ENCODE measurements at regions not wholly inside any gene's neighbourhood (a gene's known extent, or its start where the extent isn't known, plus 50 kb on each side); places are given as distances from the start of the nearest gene placed in this dataset.

- no peak for DNase-seq (ENCODE audit: low read depth in 6 of 9, low spot score in 9 of 9)
- H3K36me3 ChIP-seq (ENCODE audit: control insufficient read depth in 2 of 2, insufficient read depth in 2 of 2, low read length in 1 of 2), result no peaks in the 10 kb centered on the region
- H3K27me3 ChIP-seq (ENCODE audit: control insufficient read depth in 2 of 2, insufficient read depth in 1 of 2, low read length in 1 of 2), result no peaks in the 10 kb centered on the region
- H3K9me3 ChIP-seq (ENCODE audit: control insufficient read depth in 2 of 2, insufficient read depth in 1 of 2, low read length in 1 of 2), result peaks cover 0 to 1% of the 10 kb centered on the region in 2 donors
- no peak overlapping the region for H3K27ac ChIP-seq (ENCODE audit: low read depth in 1 of 2, low read length in 1 of 2)
- H3K4me1 ChIP-seq (ENCODE audit: control insufficient read depth in 2 of 2, insufficient read depth in 2 of 2, low read length in 2 of 2), result no peaks in the 10 kb centered on the region
- no peak overlapping the region for H3K4me3 ChIP-seq (ENCODE audit: low read length in 2 of 2)
Measured at GRCh38 chr6:140134224-140134623, 759.8 kb upstream of the CITED2 start.

GRCh38 chr6:140130074-140130473 is 755.6 kb upstream of the CITED2 start:
- no peak for DNase-seq (ENCODE audit: low read depth in 6 of 9, low spot score in 9 of 9)

GRCh38 chr6:140124498-140124897 is 750.0 kb upstream of the CITED2 start:
- H3K9me3 ChIP-seq (ENCODE audit: control insufficient read depth in 2 of 2, insufficient read depth in 1 of 2, low read length in 1 of 2), result peaks cover 0 to 7% of the 10 kb centered on the region in 2 donors
- no peaks in the 10 kb centered on the region for H3K27me3 ChIP-seq (ENCODE audit: control insufficient read depth in 2 of 2, insufficient read depth in 1 of 2, low read length in 1 of 2)
- WGBS, result 96% methylated on average over 2 of the region's 2 CpGs
- H3K4me1 ChIP-seq (ENCODE audit: control insufficient read depth in 2 of 2, insufficient read depth in 2 of 2, low read length in 2 of 2), result no peaks in the 10 kb centered on the region
- H3K27ac ChIP-seq (ENCODE audit: low read depth in 1 of 2, low read length in 1 of 2), result no peak overlapping the region
- H3K36me3 ChIP-seq (ENCODE audit: control insufficient read depth in 2 of 2, insufficient read depth in 2 of 2, low read length in 1 of 2), result no peaks in the 10 kb centered on the region
- H3K4me3 ChIP-seq (ENCODE audit: low read length in 2 of 2), result no peak overlapping the region
- no peak for DNase-seq (ENCODE audit: low read depth in 6 of 9, low spot score in 9 of 9)

More at GRCh38 chr6:140130074-140130473, 755.6 kb upstream of the CITED2 start:
- no peaks in the 10 kb centered on the region for H3K27me3 ChIP-seq (ENCODE audit: control insufficient read depth in 2 of 2, insufficient read depth in 1 of 2, low read length in 1 of 2)
- H3K4me1 ChIP-seq (ENCODE audit: control insufficient read depth in 2 of 2, insufficient read depth in 2 of 2, low read length in 2 of 2), result no peaks in the 10 kb centered on the region
- no peak overlapping the region for H3K27ac ChIP-seq (ENCODE audit: low read depth in 1 of 2, low read length in 1 of 2)
- H3K36me3 ChIP-seq (ENCODE audit: control insufficient read depth in 2 of 2, insufficient read depth in 2 of 2, low read length in 1 of 2), result no peaks in the 10 kb centered on the region
- H3K9me3 ChIP-seq (ENCODE audit: control insufficient read depth in 2 of 2, insufficient read depth in 1 of 2, low read length in 1 of 2), result peaks cover 1 to 7% of the 10 kb centered on the region in 2 donors
- no peak overlapping the region for H3K4me3 ChIP-seq (ENCODE audit: low read length in 2 of 2)

- no peak for DNase-seq (ENCODE audit: low read depth in 6 of 9, low spot score in 9 of 9)
- Histone ChIP-seq H3K4me3 (ENCODE audit: low read length in 2 of 2) (no peak overlapping the region), H3K27ac (ENCODE audit: low read depth in 1 of 2, low read length in 1 of 2) (no peak overlapping the region), H3K4me1 (ENCODE audit: control insufficient read depth in 2 of 2, insufficient read depth in 2 of 2, low read length in 2 of 2) (no peaks in the 10 kb centered on the region), H3K27me3 (ENCODE audit: control insufficient read depth in 2 of 2, insufficient read depth in 1 of 2, low read length in 1 of 2) (no peaks in the 10 kb centered on the region), H3K36me3 (ENCODE audit: control insufficient read depth in 2 of 2, insufficient read depth in 2 of 2, low read length in 1 of 2) (no peaks in the 10 kb centered on the region), H3K9me3 (ENCODE audit: control insufficient read depth in 2 of 2, insufficient read depth in 1 of 2, low read length in 1 of 2) (no peaks in the 10 kb centered on the region)
- 95% methylated on average over 1 of the region's 1 CpG for WGBS
Measured at GRCh38 chr6:140108167-140108566, 733.7 kb upstream of the CITED2 start.

GRCh38 chr6:140107216-140107615 is 732.8 kb upstream of the CITED2 start:
- Histone ChIP-seq H3K9me3 (ENCODE audit: control insufficient read depth in 2 of 2, insufficient read depth in 1 of 2, low read length in 1 of 2) (no peaks in the 10 kb centered on the region), H3K36me3 (ENCODE audit: control insufficient read depth in 2 of 2, insufficient read depth in 2 of 2, low read length in 1 of 2) (no peaks in the 10 kb centered on the region), H3K4me1 (ENCODE audit: control insufficient read depth in 2 of 2, insufficient read depth in 2 of 2, low read length in 2 of 2) (no peaks in the 10 kb centered on the region), H3K27me3 (ENCODE audit: control insufficient read depth in 2 of 2, insufficient read depth in 1 of 2, low read length in 1 of 2) (no peaks in the 10 kb centered on the region), H3K27ac (ENCODE audit: low read depth in 1 of 2, low read length in 1 of 2) (no peak overlapping the region), H3K4me3 (ENCODE audit: low read length in 2 of 2) (no peak overlapping the region)
- DNase-seq (ENCODE audit: low read depth in 6 of 9, low spot score in 9 of 9), result no peak

- Histone ChIP-seq H3K4me1 (ENCODE audit: control insufficient read depth in 2 of 2, insufficient read depth in 2 of 2, low read length in 2 of 2) (no peaks in the 10 kb centered on the region), H3K27ac (ENCODE audit: low read depth in 1 of 2, low read length in 1 of 2) (no peak overlapping the region), H3K36me3 (ENCODE audit: control insufficient read depth in 2 of 2, insufficient read depth in 2 of 2, low read length in 1 of 2) (no peaks in the 10 kb centered on the region), H3K9me3 (ENCODE audit: control insufficient read depth in 2 of 2, insufficient read depth in 1 of 2, low read length in 1 of 2) (no peaks in the 10 kb centered on the region), H3K27me3 (ENCODE audit: control insufficient read depth in 2 of 2, insufficient read depth in 1 of 2, low read length in 1 of 2) (no peaks in the 10 kb centered on the region), H3K4me3 (ENCODE audit: low read length in 2 of 2) (no peak overlapping the region)
- DNase-seq (ENCODE audit: low read depth in 6 of 9, low spot score in 9 of 9), result peak in 2 of 9 donors; percentile 10 to 16
- 87% methylated on average over 6 of the region's 6 CpGs for WGBS
Measured at GRCh38 chr6:140105857-140106256, 731.4 kb upstream of the CITED2 start.

GRCh38 chr6:140105241-140105640 is 730.8 kb upstream of the CITED2 start:
- no peaks in the 10 kb centered on the region for H3K36me3 ChIP-seq (ENCODE audit: control insufficient read depth in 2 of 2, insufficient read depth in 2 of 2, low read length in 1 of 2)
- no peak overlapping the region for H3K27ac ChIP-seq (ENCODE audit: low read depth in 1 of 2, low read length in 1 of 2)
- no peaks in the 10 kb centered on the region for H3K27me3 ChIP-seq (ENCODE audit: control insufficient read depth in 2 of 2, insufficient read depth in 1 of 2, low read length in 1 of 2)
- no peak overlapping the region for H3K4me3 ChIP-seq (ENCODE audit: low read length in 2 of 2)
- H3K9me3 ChIP-seq (ENCODE audit: control insufficient read depth in 2 of 2, insufficient read depth in 1 of 2, low read length in 1 of 2), result no peaks in the 10 kb centered on the region
- DNase-seq (ENCODE audit: low read depth in 6 of 9, low spot score in 9 of 9), result no peak
- H3K4me1 ChIP-seq (ENCODE audit: control insufficient read depth in 2 of 2, insufficient read depth in 2 of 2, low read length in 2 of 2), result no peaks in the 10 kb centered on the region
- WGBS, result 95% methylated on average over 3 of the region's 3 CpGs

- DNase-seq (ENCODE audit: low read depth in 6 of 9, low spot score in 9 of 9), result no peak
- H3K4me3 ChIP-seq (ENCODE audit: low read length in 2 of 2), result no peak overlapping the region
- H3K4me1 ChIP-seq (ENCODE audit: control insufficient read depth in 2 of 2, insufficient read depth in 2 of 2, low read length in 2 of 2), result no peaks in the 10 kb centered on the region
- no peak overlapping the region for H3K27ac ChIP-seq (ENCODE audit: low read depth in 1 of 2, low read length in 1 of 2)
- no peaks in the 10 kb centered on the region for H3K36me3 ChIP-seq (ENCODE audit: control insufficient read depth in 2 of 2, insufficient read depth in 2 of 2, low read length in 1 of 2)
- no peaks in the 10 kb centered on the region for H3K27me3 ChIP-seq (ENCODE audit: control insufficient read depth in 2 of 2, insufficient read depth in 1 of 2, low read length in 1 of 2)
- no peaks in the 10 kb centered on the region for H3K9me3 ChIP-seq (ENCODE audit: control insufficient read depth in 2 of 2, insufficient read depth in 1 of 2, low read length in 1 of 2)
Measured at GRCh38 chr6:140101818-140102217, 727.4 kb upstream of the CITED2 start.

GRCh38 chr6:140101367-140101766 is 726.9 kb upstream of the CITED2 start:
- Histone ChIP-seq H3K4me3 (ENCODE audit: low read length in 2 of 2) (no peak overlapping the region), H3K27ac (ENCODE audit: low read depth in 1 of 2, low read length in 1 of 2) (no peak overlapping the region), H3K27me3 (ENCODE audit: control insufficient read depth in 2 of 2, insufficient read depth in 1 of 2, low read length in 1 of 2) (no peaks in the 10 kb centered on the region), H3K4me1 (ENCODE audit: control insufficient read depth in 2 of 2, insufficient read depth in 2 of 2, low read length in 2 of 2) (no peaks in the 10 kb centered on the region), H3K36me3 (ENCODE audit: control insufficient read depth in 2 of 2, insufficient read depth in 2 of 2, low read length in 1 of 2) (no peaks in the 10 kb centered on the region), H3K9me3 (ENCODE audit: control insufficient read depth in 2 of 2, insufficient read depth in 1 of 2, low read length in 1 of 2) (no peaks in the 10 kb centered on the region)
- DNase-seq (ENCODE audit: low read depth in 6 of 9, low spot score in 9 of 9), result no peak
- WGBS, result 96% methylated on average over 3 of the region's 3 CpGs

GRCh38 chr6:140095532-140095931 is 721.1 kb upstream of the CITED2 start:
- Histone ChIP-seq H3K27me3 (ENCODE audit: control insufficient read depth in 2 of 2, insufficient read depth in 1 of 2, low read length in 1 of 2) (no peaks in the 10 kb centered on the region), H3K4me3 (ENCODE audit: low read length in 2 of 2) (no peak overlapping the region), H3K36me3 (ENCODE audit: control insufficient read depth in 2 of 2, insufficient read depth in 2 of 2, low read length in 1 of 2) (no peaks in the 10 kb centered on the region), H3K4me1 (ENCODE audit: control insufficient read depth in 2 of 2, insufficient read depth in 2 of 2, low read length in 2 of 2) (no peaks in the 10 kb centered on the region), H3K9me3 (ENCODE audit: control insufficient read depth in 2 of 2, insufficient read depth in 1 of 2, low read length in 1 of 2) (no peaks in the 10 kb centered on the region), H3K27ac (ENCODE audit: low read depth in 1 of 2, low read length in 1 of 2) (no peak overlapping the region)
- no peak for DNase-seq (ENCODE audit: low read depth in 6 of 9, low spot score in 9 of 9)
- over 99% methylated on average over 2 of the region's 2 CpGs for WGBS

Data from thymus (tissue), 11 donors.